Uterus (tissue), 2 donors: ENCODE measurements at regions not wholly inside any gene's neighbourhood (a gene's known extent, or its start where the extent isn't known, plus 50 kb on each side); places are given as distances from the start of the nearest gene placed in this dataset.

Source experiments
- POLR2A ChIP-seq, 2 donors: fragments of 450-650 bp; IDR thresholded peaks; one replicate each; pipeline ENCODE4 v1.6.1; 2016; ENCODE audit warnings: antibody characterized with exemption in 2 of 2, mild to moderate bottlenecking in 1 of 2, moderate library complexity in 1 of 2
- TF ChIP-seq, protein P1 (sequence below), 4 experiments: fragments of 200-600 bp in 2 of 4; fragments of 450-650 bp in 2 of 4; sonication (generic) in 2 of 4; IDR thresholded peaks; one replicate each; pipeline ENCODE4 v1.5.1; 2016 to 2019; ENCODE audit warnings: antibody characterized with exemption in 4 of 4, mild to moderate bottlenecking in 2 of 4, moderate library complexity in 1 of 4

DNA sequence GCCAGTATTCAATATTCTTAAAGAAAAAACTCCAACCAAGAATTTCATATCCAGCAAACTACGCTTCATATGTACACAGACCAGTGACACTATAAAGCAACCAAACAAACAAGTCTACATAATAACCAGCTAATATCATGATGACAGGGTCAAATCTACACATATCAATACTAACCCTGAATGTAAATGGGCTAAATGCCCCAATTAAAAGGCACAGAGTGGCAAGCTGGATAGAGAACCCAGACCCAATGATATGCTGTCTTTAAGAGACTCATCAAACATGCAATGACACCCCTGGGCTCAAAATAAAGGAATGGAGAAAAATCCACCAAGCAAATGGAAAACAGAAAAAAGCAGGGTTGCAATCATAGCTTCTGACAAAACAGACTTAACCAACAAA is 218.1 kb upstream of the NFE2L3 start:
- TF ChIP-seq, protein P1, sequence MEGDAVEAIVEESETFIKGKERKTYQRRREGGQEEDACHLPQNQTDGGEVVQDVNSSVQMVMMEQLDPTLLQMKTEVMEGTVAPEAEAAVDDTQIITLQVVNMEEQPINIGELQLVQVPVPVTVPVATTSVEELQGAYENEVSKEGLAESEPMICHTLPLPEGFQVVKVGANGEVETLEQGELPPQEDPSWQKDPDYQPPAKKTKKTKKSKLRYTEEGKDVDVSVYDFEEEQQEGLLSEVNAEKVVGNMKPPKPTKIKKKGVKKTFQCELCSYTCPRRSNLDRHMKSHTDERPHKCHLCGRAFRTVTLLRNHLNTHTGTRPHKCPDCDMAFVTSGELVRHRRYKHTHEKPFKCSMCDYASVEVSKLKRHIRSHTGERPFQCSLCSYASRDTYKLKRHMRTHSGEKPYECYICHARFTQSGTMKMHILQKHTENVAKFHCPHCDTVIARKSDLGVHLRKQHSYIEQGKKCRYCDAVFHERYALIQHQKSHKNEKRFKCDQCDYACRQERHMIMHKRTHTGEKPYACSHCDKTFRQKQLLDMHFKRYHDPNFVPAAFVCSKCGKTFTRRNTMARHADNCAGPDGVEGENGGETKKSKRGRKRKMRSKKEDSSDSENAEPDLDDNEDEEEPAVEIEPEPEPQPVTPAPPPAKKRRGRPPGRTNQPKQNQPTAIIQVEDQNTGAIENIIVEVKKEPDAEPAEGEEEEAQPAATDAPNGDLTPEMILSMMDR (IDR thresholded peaks at IDR 0.05), result no peak
- no peak for TF ChIP-seq POLR2A (IDR thresholded peaks at IDR 0.05)
